BLaER1 treated with 17β-estradiol and CSF1 and Interleukin-3, amounts not matched to agents 10 nM and 100 nM (cell line): ENCODE measurements at regions not wholly inside any gene's neighbourhood (a gene's known extent, or its start where the extent isn't known, plus 50 kb on each side); places are given as distances from the start of the nearest gene placed in this dataset.

Experiments used
- H3K27ac ChIP-seq, 11 experiments: shearing (Covaris generic); formaldehyde crosslinking; 2 replicates each; pipeline ENCODE4 v1.8.1; 2022
- H3K27me3 ChIP-seq, 11 experiments: shearing (Covaris generic); formaldehyde crosslinking; 2 replicates each; pipeline ENCODE4 v1.8.1; 2022
- H3K36me3 ChIP-seq, 11 experiments: shearing (Covaris generic); formaldehyde crosslinking; 2 replicates each; pipeline ENCODE4 v1.8.1; 2022
- H3K4me1 ChIP-seq, 10 experiments: shearing (Covaris generic); formaldehyde crosslinking; 2 replicates each; pipeline ENCODE4 v1.8.1; 2022
- H3K4me2 ChIP-seq, 11 experiments: shearing (Covaris generic); formaldehyde crosslinking; 2 replicates each; pipeline ENCODE4 v1.8.1; 2022
- H3K4me3 ChIP-seq, 10 experiments: shearing (Covaris generic); formaldehyde crosslinking; 2 replicates each; pipeline ENCODE4 v1.8.1; 2022
- H3K9ac ChIP-seq, 11 experiments: shearing (Covaris generic); formaldehyde crosslinking; 2 replicates each; pipeline ENCODE4 v1.8.1; 2022
- H3K9me3 ChIP-seq, 11 experiments: shearing (Covaris generic); formaldehyde crosslinking; replicated peaks in 1 of 11; 2 replicates each; pipeline ENCODE4 v1.8.1; 2022
- H4K20me1 ChIP-seq, 11 experiments: shearing (Covaris generic); formaldehyde crosslinking; 2 replicates each; pipeline ENCODE4 v1.8.1; 2022
- Cebpa-rat ChIP-seq, 11 experiments: shearing (Covaris generic); IDR thresholded peaks; 2 replicates each; pipeline ENCODE4 v1.8.1; 2022

GRCh38 chr18:55642191-55642590 is 54.2 kb upstream of the TCF4 start:
- Histone ChIP-seq H3K36me3 (no peaks in the 10 kb centered on the region), H4K20me1 (no peaks in the 10 kb centered on the region), H3K4me1 (no peaks in the 10 kb centered on the region), H3K27me3 (no peaks in the 10 kb centered on the region), H3K4me2 (no peak overlapping the region), H3K9me3 (peaks cover 26 to 38% (median 35%) of the 10 kb centered on the region in 11 experiments), H3K9ac (no peak overlapping the region), H3K27ac (no peak overlapping the region), H3K4me3 (no peak overlapping the region)
- TF ChIP-seq Cebpa-rat (IDR thresholded peaks at IDR 0.05): no peak

GRCh38 chr18:55641486-55641885 is 53.5 kb upstream of the TCF4 start:
- Histone ChIP-seq H3K9me3 (peaks cover 26 to 38% (median 35%) of the 10 kb centered on the region in 11 experiments), H3K4me1 (no peaks in the 10 kb centered on the region), H3K27me3 (no peaks in the 10 kb centered on the region), H3K36me3 (no peaks in the 10 kb centered on the region), H3K4me3 (no peak overlapping the region), H4K20me1 (no peaks in the 10 kb centered on the region), H3K9ac (no peak overlapping the region), H3K27ac (no peak overlapping the region), H3K4me2 (no peak overlapping the region)
- TF ChIP-seq Cebpa-rat (IDR thresholded peaks at IDR 0.05): no peak
